Motor neuron (in vitro differentiated cells): ENCODE measurements at regions not wholly inside any gene's neighbourhood (a gene's known extent, or its start where the extent isn't known, plus 50 kb on each side); places are given as distances from the start of the nearest gene placed in this dataset.
"Not testable (repeated sequence)": the region's sequence is repeated elsewhere in the genome, so short reads cannot be mapped to it uniquely, and the experiment has no call there.

ENCODE experiments used
- ATAC-seq, 8 experiments: fragments of 200-7000 bp; cut with Tn5 transposase; replicated peaks in 6 of 8; 2 replicates each; pipeline ENCODE4 v1.8.0; 2021; ENCODE audit warnings: mild to moderate bottlenecking in 8 of 8, moderate library complexity in 8 of 8
- H3K27ac ChIP-seq, 2 donors: fragments of 250-450 bp; sonication (Bioruptor Pico); 2 replicates each; pipeline ENCODE4 v1.9.0; 2021; ENCODE audit warnings: antibody characterized with exemption in 2 of 2, mild to moderate bottlenecking in 2 of 2, moderate library complexity in 1 of 2
- H3K4me1 ChIP-seq, 2 donors: fragments of 250-450 bp; sonication (Bioruptor Pico); replicated peaks in 1 of 2; 2 replicates each; pipeline ENCODE4 v1.6.1; 2021; ENCODE audit warnings: antibody characterized with exemption in 2 of 2, mild to moderate bottlenecking in 2 of 2, moderate library complexity in 1 of 2
- H3K4me3 ChIP-seq, 5 donors: fragments of 250-450 bp; sonication (Bioruptor Pico); 2 replicates each; pipeline ENCODE4 v1.9.0; 2021; ENCODE audit warnings: antibody characterized with exemption in 5 of 5, mild to moderate bottlenecking in 5 of 5, moderate library complexity in 4 of 5
- WGBS, 10 experiments: fragments of 450-650 bp; shearing (Covaris generic); methylation state at CpG; one replicate each; pipeline ENCODE4 v1.0.0; 2022; 5-methylcytosine and 5-hydroxymethylcytosine counted together
- in situ Hi-C, 9 experiments: fragments of 400-800 bp; cut with MboI; loops; one replicate each; pipeline ENCODE4 v1.15.0; 2021; ENCODE audit warnings: low sequenced_read_pairs in 9 of 9, low pct_unique_long_range_greater_than_20kb in 2 of 9; ENCODE audit not compliant: unreplicated experiment in 9 of 9

DNA sequence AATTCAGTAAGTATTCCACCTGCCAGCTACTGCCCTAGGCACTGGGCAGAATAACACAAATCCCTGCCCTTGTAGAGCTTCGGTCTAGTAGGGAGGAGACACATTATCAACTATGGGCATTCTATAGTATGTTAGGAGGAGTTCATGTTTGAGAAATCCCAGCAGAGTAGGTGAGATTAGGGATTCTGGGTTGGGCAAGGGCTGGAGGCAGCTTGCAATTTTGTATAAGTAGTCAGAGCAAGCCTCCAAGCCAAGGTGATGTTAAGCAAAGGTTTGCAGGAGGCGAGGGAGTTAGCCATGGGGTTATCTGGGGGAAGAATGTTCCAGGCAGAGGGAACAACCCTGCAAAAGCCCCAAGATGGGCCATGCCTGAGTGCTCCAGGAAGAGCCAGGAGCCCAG, 187.9 kb upstream of the HS6ST1 start:
- in situ Hi-C loops, result no loop called here
- 50 to 100% (median 86%) methylated on average over 1 to 2 of the region's 2 CpGs; no CpG with 5 or more reads in 3 of the 10 experiments for WGBS, 10 experiments
- H3K4me1 ChIP-seq, result peaks cover 13 to 16% of the 10 kb centered on the region in 2 donors
- peak overlapping the region in 1 of 2 donors; percentile 33 for H3K27ac ChIP-seq
- ATAC-seq, result no peak
- no peak overlapping the region for H3K4me3 ChIP-seq

DNA sequence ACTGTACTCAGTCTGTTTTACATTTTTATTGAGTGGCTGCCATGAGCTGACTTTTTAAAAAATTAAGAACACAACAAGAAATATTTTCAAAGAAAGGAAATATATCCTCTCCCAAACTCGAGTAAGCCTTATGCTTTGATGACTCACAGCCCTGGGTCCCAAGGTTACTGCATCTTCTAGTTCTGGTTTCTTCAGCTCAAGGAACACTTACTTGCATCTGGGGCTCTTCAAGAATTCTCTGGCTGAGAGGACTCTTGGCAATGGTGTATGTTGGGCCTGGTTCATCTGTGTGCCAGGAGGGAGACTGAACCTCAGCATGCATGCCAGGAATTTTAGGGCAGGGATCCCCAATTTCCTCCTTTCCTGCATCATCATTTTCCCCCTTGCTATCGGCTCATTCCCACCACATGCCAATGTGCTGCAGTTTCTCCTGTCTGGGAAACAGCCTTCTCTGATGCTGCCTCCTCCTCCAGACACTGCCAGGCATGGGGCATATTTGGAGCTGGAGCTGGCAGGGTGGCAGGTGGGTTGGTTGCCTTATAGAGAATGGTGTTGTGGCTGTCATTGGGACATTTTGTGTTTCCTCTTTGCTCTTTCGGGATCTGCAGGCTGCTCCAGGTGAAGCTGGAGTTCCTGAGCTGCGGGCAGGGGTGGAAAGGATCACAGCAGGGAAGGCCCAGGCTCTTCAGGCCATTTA, 192.2 kb upstream of the HS6ST1 start:
- peaks cover 6% of the 10 kb centered on the region in 2 donors for H3K4me1 ChIP-seq
- H3K27ac ChIP-seq, result no peak overlapping the region
- in situ Hi-C loops, result no loop called here
- 0 to 92% (median 57%) methylated on average over 1 to 4 of the region's 4 CpGs; no CpG with 5 or more reads in 3 of the 10 experiments for WGBS, 10 experiments
- no peak for ATAC-seq
- H3K4me3 ChIP-seq, result no peak overlapping the region

GRCh38 chr2:128511731-128512378, 193.2 kb upstream of the HS6ST1 start:
- Histone ChIP-seq H3K4me3 (no peak overlapping the region), H3K4me1 (no peaks in the 10 kb centered on the region), H3K27ac (no peak overlapping the region)
- 83 to 100% (median 100%) methylated on average over 1 to 4 of the region's 12 CpGs; no CpG with 5 or more reads in 5 of the 10 experiments for WGBS, 10 experiments
- no peak for ATAC-seq
- in situ Hi-C loops, result no loop called here

- 0 to 100% (median 78%) methylated on average over 1 to 4 of the region's 9 CpGs; no CpG with 5 or more reads in 4 of the 10 experiments for WGBS, 10 experiments
- ATAC-seq, result peak in 2 of 8 experiments; percentile 20 to 69
Observed at GRCh38 chr2:128512379-128513115, 193.9 kb upstream of the HS6ST1 start.

DNA sequence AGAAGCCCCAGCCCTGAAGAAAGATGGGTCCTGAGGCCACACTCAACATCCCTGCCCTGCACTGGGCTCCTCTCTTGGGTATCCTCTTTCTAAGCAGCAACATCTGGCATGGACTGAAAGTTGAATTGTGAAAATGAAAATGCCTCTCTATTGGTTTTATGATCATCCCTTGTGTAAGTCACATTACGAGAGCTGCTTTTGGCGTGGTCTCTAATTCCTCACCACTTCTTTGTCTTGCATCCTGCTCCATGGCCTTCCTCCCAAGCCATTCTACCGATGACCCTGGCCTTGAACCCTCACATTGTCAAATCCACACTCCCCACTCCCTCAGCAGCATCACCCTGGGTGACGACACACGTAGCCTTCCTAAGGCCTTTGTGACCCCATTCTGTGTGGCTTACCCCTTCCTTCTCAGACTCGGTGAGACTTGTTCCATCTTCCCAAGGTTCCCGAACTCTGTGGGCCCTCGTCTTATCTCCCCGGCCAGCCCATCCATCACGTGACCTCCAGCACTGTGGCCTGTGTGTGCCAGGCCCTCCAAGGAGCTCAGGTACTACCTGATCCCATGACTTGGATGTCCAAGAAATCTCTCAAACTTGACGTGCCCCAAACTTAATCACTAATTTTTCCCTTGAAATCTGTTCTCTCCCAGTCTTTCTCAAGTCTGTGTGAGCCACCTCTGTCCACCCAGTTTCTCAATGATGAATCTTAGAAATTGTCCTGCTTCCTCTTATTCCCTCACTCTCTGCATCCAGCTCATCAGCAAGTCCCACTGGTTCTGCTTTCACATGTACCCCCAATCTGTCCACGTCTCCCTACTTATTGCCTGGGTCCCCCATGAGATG, 194.7 kb upstream of the HS6ST1 start:
- Histone ChIP-seq H3K4me3 (no peak overlapping the region), H3K27ac (no peak overlapping the region), H3K4me1 (no peaks in the 10 kb centered on the region)
- ATAC-seq, result no peak
- in situ Hi-C loops, result no loop called here
- WGBS, 10 experiments, result 20 to 100% (median 88%) methylated on average over 1 to 10 of the region's 12 CpGs; no CpG with 5 or more reads in 3 of the 10 experiments

More at GRCh38 chr2:128512379-128513115, 193.9 kb upstream of the HS6ST1 start:
- in situ Hi-C loops, result no loop called here
- no peak overlapping the region for H3K27ac ChIP-seq
- no peak overlapping the region for H3K4me3 ChIP-seq
- H3K4me1 ChIP-seq, result no peaks in the 10 kb centered on the region

- no peak for ATAC-seq
- in situ Hi-C loops, result no loop called here
- H3K27ac ChIP-seq, result no peak overlapping the region
- no peaks in the 10 kb centered on the region for H3K4me1 ChIP-seq
- WGBS, 10 experiments, result 73 to 100% (median 100%) methylated on average over 1 to 2 of the region's 3 CpGs; no CpG with 5 or more reads in 4 of the 10 experiments
- H3K4me3 ChIP-seq, result no peak overlapping the region
Observed at GRCh38 chr2:128513961-128514283, 195.3 kb upstream of the HS6ST1 start.

- no peak overlapping the region for H3K4me3 ChIP-seq
- 75 to 100% (median 94%) methylated on average over 2 to 10 of the region's 13 CpGs; no CpG with 5 or more reads in 5 of the 10 experiments for whole genome bisulfite sequencing, 10 experiments
- H3K4me1 ChIP-seq, result no peaks in the 10 kb centered on the region
- no peak for ATAC-seq
- no peak overlapping the region for H3K27ac ChIP-seq
- in situ Hi-C loops, result no loop called here
Observed at GRCh38 chr2:128514555-128514955, 195.9 kb upstream of the HS6ST1 start.

DNA sequence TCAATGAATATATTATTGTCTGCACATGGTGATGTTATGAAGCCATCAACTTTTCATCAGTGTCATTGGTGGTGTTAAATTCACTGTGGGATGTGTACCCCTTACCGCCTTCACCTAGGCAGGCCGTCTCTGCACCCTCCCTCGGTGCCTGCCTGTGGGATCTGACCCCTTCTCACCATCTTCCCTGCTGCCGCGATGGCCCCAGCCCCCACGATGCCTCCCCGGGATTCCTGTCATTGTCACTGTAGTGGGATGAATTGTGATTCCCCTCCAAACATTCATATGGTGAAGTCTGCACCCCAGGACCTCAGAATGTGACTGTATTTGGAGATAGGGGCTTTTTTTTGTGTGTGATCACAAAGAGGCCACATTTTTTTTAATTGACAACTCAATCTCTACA, 198.3 kb upstream of the HS6ST1 start:
- in situ Hi-C loops, result no loop called here
- 40 to 54% methylated on average over 1 to 3 of the region's 7 CpGs; no CpG with 5 or more reads in 8 of the 10 experiments for WGBS, 10 experiments
- Histone ChIP-seq H3K4me3 (no peak overlapping the region), H3K27ac (no peak overlapping the region), H3K4me1 (no peaks in the 10 kb centered on the region)
- no peak for ATAC-seq

- WGBS, 10 experiments, result 83 to 100% (median 87%) methylated on average over 2 to 10 of the region's 16 CpGs; no CpG with 5 or more reads in 7 of the 10 experiments
- in situ Hi-C loops, ATAC-seq, H3K4me3 ChIP-seq, H3K27ac ChIP-seq: not testable (repeated sequence)
- peaks cover 0 to 11% of the 10 kb centered on the region in 2 donors for H3K4me1 ChIP-seq
Observed at GRCh38 chr2:128519028-128519427, 200.4 kb upstream of the HS6ST1 start.

DNA sequence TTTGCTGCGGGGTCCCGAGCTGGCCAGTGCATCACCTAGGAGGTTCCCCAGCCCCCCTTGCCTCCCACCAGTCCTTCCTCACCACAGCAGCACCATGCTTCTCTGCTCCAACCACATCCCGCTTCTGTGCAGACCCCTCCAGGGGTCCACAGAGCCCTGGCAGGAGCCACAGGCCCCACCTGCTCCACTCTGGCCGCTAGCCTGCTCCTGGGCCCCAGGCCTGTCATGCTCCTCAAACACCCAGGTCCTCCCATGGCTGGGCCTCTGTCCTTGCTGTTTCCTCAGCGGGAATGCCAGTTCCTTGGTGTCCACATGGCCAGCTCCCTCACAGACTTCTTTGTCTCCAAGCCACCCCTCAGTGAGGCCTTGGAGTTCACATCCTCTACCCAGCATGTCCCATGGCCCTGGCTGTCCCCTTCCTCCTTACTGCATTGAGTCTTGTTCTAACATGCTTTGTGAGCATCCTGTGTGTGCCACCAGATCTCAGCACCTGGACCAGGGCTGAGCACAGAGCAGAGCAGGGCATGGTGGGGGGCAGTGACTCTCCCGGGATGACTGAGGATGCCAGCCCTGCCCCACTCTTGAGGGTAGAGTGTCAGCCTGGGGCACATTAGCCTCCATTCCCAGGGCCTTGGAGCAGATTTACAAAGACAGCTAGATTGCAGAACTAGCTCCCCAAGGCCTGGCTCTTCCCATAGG, 201.0 kb upstream of the HS6ST1 start:
- Histone ChIP-seq H3K4me3 (no peak overlapping the region), H3K27ac (no peak overlapping the region), H3K4me1 (peaks cover 0 to 11% of the 10 kb centered on the region in 2 donors)
- in situ Hi-C loops, result no loop called here
- WGBS, 10 experiments, result 40 to 93% (median 91%) methylated on average over 1 to 3 of the region's 6 CpGs; no CpG with 5 or more reads in 6 of the 10 experiments
- ATAC-seq, result no peak

GRCh38 chr2:128520340-128520739, 201.7 kb upstream of the HS6ST1 start:
- WGBS, 10 experiments, result 40 to 89% methylated on average over 1 to 2 of the region's 4 CpGs; no CpG with 5 or more reads in 8 of the 10 experiments
- in situ Hi-C loops, result no loop called here
- H3K4me1 ChIP-seq, result peaks cover 0 to 11% of the 10 kb centered on the region in 2 donors
- H3K4me3 ChIP-seq, result no peak overlapping the region
- no peak overlapping the region for H3K27ac ChIP-seq
- ATAC-seq, result no peak

DNA sequence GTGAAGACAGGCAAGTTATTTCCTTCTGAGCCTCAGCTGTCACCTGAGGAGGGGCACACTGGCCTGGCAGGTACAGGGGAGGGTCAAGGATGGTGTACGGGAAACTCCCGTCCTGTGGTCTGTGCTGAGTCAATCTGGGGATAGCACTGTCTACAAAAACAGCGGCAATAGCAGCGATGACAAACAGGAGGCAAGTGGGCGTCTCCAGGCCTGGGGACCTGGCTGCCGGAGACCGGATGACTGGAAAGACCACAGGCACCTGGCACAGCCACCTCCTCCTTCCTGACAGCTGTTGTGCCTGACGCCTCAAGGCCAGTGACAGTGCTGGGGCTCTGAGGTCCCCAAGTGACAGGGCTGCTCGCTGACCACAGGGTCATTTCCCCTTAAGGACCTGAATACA, 202.1 kb upstream of the HS6ST1 start:
- 83 to 100% (median 96%) methylated on average over 1 to 5 of the region's 9 CpGs; no CpG with 5 or more reads in 7 of the 10 experiments for WGBS, 10 experiments

More for the DNA sequence above, 202.1 kb upstream of the HS6ST1 start:
- in situ Hi-C loops, result no loop called here
- ATAC-seq, result no peak
- Histone ChIP-seq H3K4me1 (peaks cover 0 to 11% of the 10 kb centered on the region in 2 donors), H3K27ac (no peak overlapping the region), H3K4me3 (no peak overlapping the region)
